Right hindlimb (tissue), 1 donor: ENCODE measurements at regions not wholly inside any gene's neighbourhood (a gene's known extent, or its start where the extent isn't known, plus 50 kb on each side); places are given as distances from the start of the nearest gene placed in this dataset.
A peak's percentile ranks its signal among the peaks of the same experiment; 100 is the strongest.

Source experiments
- DNase-seq: peaks from one replicate; pipeline ENCODE4 v3.0.0-alpha.2; 2018

DNA sequence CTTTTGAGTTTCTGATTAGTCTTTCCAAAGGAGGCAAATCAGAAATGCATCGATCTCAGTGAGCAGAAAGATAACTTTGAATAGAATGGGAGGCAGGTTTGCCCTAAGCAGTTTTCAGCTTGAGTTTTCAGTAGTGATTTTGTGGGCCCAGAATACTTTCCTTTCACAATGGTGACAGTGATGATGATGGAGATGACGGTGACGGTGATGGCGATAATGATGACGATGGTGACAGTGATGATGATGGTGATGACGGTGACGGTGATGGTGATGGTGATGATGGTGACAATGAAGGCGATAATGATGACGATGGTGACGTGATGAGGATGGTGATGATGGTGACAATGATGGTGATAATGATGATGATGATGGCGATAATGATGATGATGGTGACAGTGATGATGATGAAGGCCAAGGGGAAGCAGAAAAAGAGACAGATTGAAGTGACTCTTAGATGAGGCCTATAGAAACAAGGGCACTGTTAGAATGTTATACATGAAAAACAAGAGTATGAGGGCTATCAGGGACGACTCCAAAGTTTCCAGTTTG lies 153.4 kb upstream of the B3GAT1 start:
- DNase-seq, result no peak

DNA sequence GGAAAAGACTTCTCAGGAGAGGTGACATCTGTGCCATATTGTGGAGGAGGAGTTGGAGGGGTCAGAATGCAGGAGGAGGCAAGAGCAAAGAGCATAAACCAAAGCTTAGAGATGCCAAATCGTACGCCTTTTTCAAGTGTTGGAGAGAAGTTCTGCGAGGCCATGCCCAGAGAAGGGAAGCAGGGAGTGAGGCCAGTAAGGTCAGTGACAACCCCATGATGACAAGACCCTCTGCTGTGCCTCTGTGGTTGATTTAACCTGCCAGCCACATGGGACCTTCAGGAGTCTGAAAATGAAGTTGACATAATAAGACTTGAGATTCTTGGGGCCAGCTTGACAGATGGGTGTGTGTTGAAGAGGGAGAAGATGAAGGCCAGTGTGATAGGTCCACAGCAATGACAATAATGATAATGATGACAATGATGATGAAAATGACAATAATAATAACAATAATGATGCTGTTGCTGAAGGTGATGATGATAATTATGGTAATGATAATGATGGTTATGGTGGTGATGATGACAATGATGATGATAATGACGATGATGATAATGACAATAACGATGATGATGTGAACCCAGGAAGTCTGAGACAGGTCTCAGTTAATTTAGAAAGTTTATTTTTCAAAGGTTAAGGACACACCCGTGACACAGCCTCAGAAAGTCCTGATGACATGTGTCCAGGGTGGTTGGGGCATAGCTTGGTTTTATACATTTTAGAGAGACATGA lies 152.6 kb upstream of the B3GAT1 start:
- DNase-seq, result no peak

DNA sequence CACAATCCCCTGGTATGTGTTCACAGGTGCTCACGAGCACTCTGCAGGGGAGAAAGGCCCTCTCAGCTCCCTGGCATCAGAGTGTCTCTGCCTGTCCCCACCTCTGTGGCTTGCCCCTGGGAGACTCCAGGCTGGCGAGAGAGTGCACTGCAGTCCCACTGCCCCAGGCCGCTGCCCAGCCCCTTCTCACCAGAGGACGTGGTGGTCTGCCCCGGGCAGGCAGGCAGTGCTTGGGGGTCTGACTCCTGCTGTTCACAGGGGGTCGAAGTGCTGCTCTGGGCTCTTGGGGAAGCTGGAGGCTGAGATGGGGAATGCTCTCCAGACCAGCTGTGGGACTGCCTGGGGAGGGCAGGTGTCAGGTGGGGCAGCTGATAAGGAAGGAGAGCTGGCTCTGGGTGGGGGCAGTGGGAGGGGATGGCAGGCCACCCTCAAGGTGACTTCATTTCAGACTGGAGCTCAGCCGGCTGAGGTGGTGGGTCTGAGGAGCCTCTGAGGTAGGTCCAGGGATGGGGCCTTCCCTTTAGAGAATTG lies 151.0 kb upstream of the B3GAT1 start:
- no peak for DNase-seq

DNA sequence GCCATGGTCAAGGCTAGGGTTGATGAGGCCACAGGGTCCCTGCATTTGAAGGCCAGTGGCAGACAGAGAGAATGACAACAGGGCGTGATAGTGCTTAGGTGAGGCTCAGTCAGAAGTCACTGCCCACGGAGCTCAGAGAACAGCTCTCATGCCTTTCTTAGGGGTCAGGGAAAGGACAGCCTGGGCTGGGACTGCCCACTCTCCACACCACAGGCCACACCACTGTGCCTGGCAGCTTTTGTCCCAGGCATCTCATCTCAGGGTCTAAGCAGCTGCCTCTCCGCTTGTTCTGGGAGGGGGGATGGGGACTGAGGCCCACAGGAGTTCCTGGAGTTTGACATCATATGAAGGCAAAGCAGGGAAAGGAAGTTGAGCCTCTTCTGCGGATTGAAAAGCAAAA lies 150.2 kb upstream of the B3GAT1 start:
- DNase-seq, result peak; percentile 42

DNA sequence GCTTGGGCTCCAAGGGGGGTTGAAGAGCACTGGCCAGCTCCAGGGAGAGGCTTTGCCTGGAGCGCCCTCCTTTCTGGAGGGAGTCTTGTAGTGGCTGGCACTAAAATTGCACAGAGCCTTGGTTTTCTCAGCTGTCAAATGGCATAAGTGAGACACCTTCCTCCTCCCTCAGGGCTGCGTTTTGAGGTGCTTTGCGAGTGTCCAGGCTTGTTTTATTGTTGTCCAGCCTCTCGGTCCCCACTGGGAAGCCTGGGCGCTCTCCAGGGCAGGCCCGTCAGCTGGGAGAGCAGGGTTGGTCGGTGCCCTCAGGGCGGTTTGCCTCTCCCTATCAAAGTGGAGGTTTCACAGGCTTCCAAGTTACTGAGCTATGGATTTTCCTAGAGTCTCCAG lies 149.3 kb upstream of the B3GAT1 start:
- DNase-seq, result no peak

DNA sequence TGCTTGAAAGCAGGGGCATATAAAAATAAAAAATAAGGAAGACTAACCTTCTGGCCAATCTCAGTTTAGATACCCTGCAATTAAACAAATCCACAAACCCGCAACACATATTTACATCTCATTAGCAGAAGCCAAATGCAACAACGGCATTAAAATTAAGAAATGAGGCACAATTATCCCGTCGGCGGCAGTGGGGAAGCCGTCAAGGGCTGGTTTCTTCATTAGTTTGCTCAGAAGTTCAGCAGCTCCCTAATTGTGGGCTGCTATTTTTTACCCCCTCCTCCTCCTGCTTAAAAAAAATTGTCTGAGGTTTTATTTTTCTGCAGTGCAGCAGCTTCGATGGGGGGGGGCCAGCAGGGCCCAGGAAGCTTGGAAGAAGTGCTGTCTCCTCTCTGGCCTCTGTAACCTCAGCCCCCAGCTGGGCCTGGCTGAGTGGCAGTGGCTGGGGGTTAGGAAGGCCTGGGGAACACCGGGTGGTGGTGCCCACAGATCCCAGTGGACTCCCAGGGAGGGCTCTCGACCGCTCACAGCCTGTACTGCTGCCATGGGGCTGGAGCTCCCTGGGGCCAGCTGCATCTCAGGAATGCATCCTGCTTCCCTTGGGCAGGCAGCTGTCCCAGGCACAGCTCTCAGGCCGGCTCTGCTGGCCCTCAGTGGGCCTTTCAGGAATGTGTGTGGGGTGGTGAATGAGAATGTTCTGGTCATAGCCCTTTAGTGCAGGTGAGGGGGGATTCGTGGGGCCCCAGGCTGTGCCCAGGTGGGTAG lies 148.7 kb upstream of the B3GAT1 start:
- peak; percentile 46 for DNase-seq

DNA sequence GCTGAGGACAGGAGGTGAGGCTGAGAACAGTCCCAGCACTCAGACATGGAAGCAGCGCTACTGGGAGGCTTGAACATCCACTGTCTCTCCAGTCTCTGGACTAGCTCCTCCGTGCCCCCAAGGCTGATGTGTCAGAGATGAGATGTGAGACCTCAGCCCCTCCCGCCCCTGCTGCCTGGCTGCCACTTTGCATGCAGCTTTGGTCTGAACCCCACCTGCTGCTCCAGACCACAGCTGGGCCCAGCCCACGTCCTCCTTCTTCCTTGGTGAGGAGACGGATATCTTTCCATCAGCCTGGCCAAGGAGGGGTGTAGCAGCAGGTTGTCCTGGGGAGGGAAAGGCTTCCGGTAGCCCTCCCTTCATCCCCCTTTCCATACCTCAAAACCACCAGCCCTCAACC lies 148.0 kb upstream of the B3GAT1 start:
- no peak for DNase-seq

DNA sequence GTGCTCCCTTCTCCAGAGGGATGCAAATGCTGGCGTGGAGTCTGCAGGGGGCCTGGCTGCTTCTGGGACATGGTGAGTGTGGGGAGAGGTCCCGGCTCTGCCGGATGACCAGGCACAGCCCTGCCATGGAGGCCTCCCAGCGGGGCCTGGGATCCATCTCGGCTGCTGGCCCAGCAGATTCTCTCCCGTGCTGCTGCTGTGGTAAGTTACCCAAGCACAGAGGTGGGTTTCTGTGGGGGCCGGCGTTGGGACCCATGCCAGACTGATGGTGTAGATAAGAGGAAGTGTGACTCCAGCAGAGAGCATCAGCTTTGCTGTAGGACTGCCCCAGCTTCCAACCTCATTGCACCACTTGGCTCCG lies 147.5 kb upstream of the B3GAT1 start:
- no peak for DNase-seq

DNA sequence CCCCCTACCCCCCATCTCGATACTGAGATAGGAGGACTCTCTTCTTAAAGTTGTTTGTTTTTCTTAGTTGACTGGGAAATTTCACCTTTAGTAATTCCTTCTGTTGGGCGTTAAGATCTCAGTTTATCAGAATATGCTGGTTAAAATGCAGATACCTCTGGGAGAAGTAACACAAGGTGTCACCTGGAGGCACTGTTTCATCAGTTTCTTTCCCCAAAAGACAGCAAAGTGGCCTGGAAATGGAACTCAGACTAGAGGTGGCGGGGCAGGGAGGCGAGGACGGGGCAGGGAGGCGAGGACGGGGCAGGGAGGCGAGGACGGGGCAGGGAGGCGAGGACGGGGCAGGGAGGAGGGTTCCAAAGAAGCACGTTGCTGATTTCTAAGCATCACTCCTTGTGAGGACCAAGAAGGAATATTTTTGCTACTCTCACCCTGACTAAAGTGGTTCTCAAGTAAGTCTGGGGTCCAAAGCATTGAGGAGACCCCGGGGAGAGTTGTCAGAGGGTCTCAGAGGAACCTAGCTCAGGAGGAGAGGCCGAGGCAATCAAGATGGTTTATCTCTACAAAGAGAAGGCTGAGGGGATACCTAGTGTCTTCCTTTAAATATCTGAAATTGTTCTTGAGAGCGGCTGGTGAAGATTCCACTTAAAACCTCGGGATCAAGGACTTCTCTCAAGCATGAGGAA lies 147.0 kb upstream of the B3GAT1 start:
- no peak for DNase-seq

DNA sequence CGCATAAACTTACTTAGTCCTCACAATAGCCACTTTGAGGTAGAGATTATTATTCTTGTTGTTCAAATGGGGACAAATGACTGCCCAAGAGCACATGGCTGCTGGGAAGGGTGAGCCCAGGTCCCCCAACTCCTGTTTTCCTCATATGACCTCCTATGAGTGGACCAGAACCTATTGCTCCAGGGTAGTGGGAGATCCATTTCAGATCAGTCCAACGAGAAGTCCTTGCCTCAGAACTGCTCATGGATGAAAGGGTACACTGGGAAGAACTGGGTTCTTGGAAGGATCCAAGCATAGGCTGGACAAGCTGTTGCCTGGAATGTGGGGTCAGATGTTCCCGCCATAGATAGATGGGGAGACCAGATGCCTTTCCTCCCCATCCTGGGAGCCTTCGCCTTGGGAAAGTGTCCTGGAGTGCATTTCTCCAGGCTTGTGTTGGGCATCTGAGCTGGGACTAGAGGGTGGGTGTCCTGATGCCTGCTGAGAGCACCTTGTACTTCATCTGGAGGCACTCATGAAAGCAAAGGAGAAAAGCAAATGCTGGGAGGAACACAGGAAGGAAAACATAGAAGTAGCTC lies 146.3 kb upstream of the B3GAT1 start:
- no peak for DNase-seq

DNA sequence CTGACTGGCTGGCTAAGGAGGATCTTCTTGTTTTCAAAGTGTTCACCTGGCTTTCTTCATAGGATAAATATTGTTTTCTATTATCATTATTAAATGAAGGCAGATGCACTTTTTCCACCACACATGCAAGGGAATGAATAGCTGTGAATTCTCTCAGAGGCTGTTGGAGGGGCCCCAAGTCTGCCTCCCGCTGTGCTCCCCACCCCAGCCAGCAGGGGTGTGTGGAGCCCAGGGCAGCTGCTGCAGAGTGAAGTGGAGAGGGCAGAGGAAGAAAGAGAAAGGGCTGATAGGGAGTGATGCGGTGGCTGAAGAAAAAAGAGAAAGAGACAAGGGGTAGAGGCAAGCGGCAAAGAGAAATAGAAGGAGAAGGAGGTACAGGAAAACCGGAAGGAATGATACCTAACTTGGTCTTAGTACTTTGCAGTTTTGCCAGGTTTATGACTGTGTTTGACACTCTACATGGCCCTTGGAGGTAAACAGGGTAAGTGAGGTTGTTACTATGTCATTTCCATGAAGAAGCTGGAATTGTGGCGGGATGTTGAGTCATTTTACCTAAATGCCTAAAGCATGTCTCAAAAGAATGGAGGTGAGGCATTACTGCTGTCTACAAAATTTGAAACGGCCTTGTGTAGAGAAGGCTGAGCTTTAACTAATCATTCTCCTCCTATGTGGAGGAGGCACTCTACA lies 145.7 kb upstream of the B3GAT1 start:
- DNase-seq, result no peak

DNA sequence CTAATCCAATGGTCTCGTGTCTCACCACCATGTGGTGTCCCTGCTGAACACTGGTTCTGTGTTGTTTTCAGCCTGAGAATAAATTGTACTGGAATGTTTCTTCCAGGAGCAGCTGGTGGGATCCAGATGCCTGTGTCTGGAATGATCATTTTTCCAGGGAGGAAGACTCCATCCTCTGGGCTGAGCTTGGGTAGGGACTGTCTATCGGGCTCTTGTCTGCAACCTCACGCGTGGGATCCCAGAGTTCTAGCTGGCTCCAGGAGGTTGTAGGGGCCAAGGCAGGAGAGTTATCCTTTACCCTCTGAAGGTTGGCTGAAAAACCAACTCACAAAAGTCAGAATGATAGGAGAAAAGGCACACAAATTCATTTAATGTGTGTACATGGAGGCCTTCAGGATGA lies 144.1 kb upstream of the B3GAT1 start:
- DNase-seq, result no peak

DNA sequence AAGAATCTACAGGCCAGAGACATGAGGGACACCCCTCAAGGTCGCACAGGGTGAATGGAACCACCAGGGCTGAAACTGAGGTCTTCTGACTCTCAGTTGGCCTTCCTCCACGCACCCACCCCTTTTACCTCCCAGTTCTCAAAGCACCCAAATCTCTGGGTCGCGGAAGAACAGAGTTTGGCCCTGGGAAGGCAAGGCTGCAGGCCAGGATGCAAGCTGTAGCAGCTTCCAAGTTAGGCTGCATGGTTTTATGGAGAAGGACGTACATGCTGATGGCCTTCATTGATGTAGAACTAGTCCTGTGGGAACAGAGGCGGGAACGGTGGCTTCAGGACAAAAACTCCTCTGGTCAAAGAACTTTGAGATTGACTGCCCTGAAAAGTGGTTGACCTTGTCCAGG lies 143.5 kb upstream of the B3GAT1 start:
- DNase-seq, result no peak

DNA sequence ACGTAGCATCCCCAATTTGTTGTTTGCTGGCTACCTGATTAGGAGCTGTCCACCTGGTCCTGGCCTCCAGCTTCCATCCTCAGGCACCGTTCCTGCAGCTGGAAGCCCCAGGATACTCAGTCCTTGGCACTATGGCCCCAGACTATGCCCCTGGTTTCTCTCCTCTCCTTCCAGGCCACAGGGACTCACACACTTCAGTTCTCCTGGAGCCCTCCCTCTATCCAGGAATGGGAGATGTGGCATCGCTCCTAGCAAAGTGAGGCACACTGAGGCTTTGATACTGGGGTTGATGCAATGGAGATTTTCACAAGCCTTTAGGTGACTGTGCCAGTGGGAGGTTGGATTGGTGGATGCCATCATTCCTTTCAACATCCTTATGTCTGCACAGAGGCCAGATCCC lies 142.8 kb upstream of the B3GAT1 start:
- DNase-seq, result no peak

DNA sequence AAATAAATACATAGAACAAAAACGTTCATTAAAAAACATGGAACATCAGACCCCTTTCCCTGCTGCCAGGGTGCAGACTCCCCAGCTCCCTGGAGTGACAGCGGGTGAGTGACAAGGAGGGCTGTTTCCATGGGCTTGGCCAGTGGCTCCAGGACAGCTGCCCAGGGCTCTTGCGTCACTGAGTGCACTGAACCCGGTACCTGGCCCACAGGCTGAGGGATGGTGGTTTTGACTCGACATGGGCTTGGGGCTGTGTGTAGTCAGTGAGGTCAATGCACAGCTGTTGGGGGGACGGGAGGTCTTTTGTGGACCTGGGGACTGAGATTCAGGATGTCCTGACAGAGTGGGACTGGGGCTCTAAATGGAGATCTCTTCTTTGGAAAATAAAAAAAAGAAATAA lies 142.1 kb upstream of the B3GAT1 start:
- no peak for DNase-seq

DNA sequence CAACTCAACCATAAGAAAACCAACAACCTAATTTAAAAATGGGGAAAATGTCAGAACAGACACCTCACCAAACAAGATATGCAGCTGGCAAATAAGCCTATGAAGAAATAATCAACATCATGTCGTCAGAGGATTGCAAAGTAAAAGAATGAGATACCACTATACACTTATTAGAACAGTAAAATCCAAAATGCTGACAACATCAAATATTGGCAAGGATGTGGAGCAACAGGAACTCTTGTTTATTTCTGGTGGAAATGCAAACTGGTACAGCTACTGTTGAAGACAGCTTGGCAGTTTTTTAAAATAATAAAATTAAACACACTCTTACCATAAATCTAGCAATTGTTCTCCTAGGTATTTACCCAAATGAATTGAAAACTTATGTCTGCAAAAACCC lies 140.7 kb upstream of the B3GAT1 start:
- no peak for DNase-seq

DNA sequence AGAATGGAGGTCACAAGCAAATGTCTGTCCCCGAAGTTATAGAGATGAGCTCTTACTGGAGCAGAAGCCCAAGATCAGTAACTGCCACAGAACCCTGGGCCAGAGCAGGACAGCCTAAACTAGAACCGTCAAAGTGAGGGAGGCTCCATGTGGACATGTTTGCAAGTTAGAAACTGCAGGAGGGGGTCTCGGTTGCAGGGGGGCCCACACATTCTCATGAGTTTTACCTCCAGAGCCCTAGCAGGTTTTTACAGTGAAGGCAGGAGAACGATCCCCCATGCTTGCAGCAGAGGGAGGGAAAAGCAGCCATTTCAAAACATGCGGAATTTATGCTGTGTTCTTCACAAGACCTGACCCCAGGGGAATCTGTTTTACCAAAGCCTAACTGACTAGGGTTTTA lies 133.5 kb upstream of the B3GAT1 start:
- DNase-seq, result no peak

DNA sequence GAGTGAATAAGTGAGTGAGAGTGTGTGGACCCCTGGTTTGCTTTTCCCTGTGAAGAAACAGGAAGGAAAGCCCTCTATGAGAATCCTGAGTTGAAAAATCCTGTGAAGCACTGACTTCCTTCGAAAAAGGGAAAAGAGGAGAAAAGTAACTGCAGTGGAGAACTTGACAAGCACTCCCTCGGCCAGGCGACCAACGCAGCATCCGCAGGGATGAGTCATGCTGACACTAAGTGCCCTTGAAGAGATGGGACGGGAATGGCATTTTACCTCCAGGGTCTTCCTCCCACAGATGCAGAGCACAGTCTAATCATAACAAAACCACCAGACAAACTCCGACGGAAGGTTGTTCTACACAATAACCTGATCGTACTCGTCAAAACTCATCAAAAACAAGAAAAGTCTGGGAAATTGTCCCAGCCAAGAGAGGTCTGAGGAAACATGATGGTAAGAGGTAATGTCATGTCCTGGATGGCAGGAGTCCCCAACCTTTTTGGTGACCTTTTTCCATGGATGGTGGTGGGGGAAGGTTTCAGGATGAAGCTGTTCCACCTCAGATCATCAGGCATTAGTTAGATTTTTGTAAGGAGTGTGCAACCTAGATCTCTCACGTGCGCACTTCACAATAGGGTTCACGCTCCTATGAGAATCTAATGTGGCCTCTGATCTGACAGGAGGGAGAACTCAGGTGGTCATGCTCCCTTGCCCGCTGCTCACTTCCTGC lies 132.2 kb upstream of the B3GAT1 start:
- no peak for DNase-seq

DNA sequence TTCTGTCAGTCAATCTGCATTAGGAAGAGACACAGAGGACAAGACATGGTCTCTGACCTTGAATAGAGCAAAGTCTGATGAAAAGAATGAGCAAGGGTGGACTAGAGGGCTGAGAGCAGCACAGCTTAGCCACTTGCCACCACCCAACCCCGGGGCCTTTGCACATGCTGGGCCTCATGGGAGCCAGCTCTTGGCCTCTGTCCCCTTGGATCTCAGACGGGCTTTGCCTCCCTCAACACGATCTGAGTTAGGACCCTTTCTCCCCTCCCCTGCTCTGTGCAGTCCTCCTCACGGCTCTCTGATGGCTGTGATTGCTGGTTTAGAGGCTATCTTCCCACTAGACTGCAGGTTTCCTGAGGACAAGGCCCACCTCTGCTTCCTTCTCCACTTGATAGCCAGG lies 131.6 kb upstream of the B3GAT1 start:
- DNase-seq, result peak; percentile 4

DNA sequence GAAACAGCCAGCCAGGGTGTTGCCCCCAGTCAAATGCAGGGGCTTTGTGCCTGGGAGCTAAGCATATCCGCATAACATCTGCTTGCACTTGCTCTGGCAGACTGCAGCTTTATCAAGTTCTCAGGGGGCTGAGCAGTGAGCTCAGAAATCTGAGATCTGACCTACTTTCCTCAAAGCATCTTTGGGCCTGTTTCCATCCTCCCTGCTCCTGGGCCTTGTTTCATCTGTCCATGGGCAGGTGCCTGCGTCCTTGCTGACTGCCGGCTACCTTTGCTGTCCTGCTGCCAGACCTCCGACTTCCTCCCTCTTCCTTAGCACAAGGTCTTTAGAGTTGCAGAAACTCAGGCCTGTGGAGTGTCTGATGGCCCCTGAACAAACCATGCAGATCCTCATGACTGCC lies 131.2 kb upstream of the B3GAT1 start:
- peak; percentile 21 for DNase-seq

DNA sequence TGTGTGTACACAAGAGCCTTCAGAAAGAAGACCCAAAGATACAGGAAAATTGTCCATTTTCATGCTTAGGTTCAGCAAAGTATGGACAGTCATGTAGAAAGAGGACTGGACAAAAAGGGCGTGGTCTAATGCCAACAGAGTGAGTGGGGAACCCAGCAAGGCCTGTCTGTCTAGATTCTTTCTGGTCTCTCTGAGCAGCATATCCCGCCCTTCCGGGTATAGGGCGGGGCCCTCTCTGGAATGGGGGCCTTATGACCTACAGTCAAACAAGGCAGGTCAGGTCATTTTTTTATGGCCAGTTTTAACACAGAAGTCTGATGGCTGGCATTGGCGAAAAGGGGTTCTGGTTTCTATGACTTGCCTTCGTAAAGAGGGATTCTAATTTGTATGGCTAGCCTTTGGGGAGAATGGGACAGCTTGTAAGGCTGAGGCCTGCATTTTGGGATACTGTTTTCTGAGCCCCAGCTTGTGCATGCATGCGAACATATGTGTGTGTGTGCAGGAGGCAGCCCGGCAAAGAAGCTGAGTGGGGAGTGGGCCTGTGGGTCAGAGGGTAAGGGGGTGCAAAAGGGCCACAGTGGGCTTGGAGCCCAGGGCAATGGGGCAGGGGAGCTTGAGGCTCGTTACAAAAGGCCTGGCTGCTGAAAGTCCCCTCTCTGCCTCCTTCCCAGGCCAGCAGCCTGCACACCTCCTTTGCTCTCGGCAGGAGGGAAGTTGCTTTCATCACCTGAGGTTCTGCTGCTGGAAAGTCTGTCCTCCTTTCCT lies 130.5 kb upstream of the B3GAT1 start:
- DNase-seq, result peak; percentile 7
